WTC11 (cell line): ENCODE measurements at regions not wholly inside any gene's neighbourhood (a gene's known extent, or its start where the extent isn't known, plus 50 kb on each side); places are given as distances from the start of the nearest gene placed in this dataset.

ENCODE experiments used
- CBFB ChIP-seq: sonication (generic); formaldehyde crosslinking; IDR thresholded peaks from 2 replicates; pipeline ENCODE4 v1.8.1; 2022; ENCODE audit warnings: mild to moderate bottlenecking, low read depth, missing genetic modification reagents
- ESRRA ChIP-seq: sonication (generic); formaldehyde crosslinking; IDR thresholded peaks from 2 replicates; pipeline ENCODE4 v1.8.1; 2022; ENCODE audit warnings: mild to moderate bottlenecking, missing genetic modification reagents, borderline replicate concordance
- MYBL2 ChIP-seq: sonication (generic); formaldehyde crosslinking; IDR thresholded peaks from 2 replicates; pipeline ENCODE4 v1.8.1; 2023; ENCODE audit warnings: mild to moderate bottlenecking, moderate library complexity, missing genetic modification reagents
- NFE2L1 ChIP-seq: sonication (generic); formaldehyde crosslinking; IDR thresholded peaks from 2 replicates; pipeline ENCODE4 v1.8.1; 2023; ENCODE audit warnings: missing genetic modification reagents
- ZNF138 ChIP-seq: sonication (generic); formaldehyde crosslinking; conservative IDR thresholded peaks from 2 replicates; pipeline ENCODE4 v1.8.1; 2022; ENCODE audit warnings: mild to moderate bottlenecking, moderate library complexity, missing genetic modification reagents
- TF ChIP-seq, protein P1 (sequence below): sonication (generic); formaldehyde crosslinking; conservative IDR thresholded peaks from 2 replicates; pipeline ENCODE4 v1.8.1; 2023; ENCODE audit warnings: mild to moderate bottlenecking, low read depth, missing genetic modification reagents, moderate library complexity
- TF ChIP-seq, protein P2 (sequence below): sonication (generic); formaldehyde crosslinking; IDR thresholded peaks from 2 replicates; pipeline ENCODE4 v1.8.1; 2022; ENCODE audit warnings: low read depth, missing genetic modification reagents, borderline replicate concordance
- TF ChIP-seq, protein P3 (sequence below): fragments of 200-600 bp; IDR thresholded peaks from 2 replicates; pipeline ENCODE4 v1.8.0; 2022; ENCODE audit warnings: antibody characterized with exemption
- TF ChIP-seq, protein P4 (sequence below): sonication (generic); formaldehyde crosslinking; IDR thresholded peaks from 2 replicates; pipeline ENCODE4 v1.8.0; 2022; ENCODE audit warnings: mild to moderate bottlenecking, missing genetic modification reagents
- TF ChIP-seq, protein P5 (sequence below): sonication (generic); formaldehyde crosslinking; IDR thresholded peaks from 2 replicates; pipeline ENCODE4 v1.8.1; 2023; ENCODE audit warnings: mild to moderate bottlenecking, missing genetic modification reagents
- TF ChIP-seq, protein P6 (sequence below): sonication (generic); formaldehyde crosslinking; IDR thresholded peaks from 2 replicates; pipeline ENCODE4 v1.8.0; 2022; ENCODE audit warnings: missing genetic modification reagents
- TF ChIP-seq, protein P7 (sequence below): sonication (generic); formaldehyde crosslinking; IDR thresholded peaks from 2 replicates; pipeline ENCODE4 v1.8.1; 2023; ENCODE audit warnings: mild to moderate bottlenecking, missing genetic modification reagents, moderate library complexity
- TF ChIP-seq, protein P8 (sequence below): sonication (generic); formaldehyde crosslinking; IDR thresholded peaks from 2 replicates; pipeline ENCODE4 v1.8.0; 2022; ENCODE audit warnings: mild to moderate bottlenecking, missing genetic modification reagents

DNA sequence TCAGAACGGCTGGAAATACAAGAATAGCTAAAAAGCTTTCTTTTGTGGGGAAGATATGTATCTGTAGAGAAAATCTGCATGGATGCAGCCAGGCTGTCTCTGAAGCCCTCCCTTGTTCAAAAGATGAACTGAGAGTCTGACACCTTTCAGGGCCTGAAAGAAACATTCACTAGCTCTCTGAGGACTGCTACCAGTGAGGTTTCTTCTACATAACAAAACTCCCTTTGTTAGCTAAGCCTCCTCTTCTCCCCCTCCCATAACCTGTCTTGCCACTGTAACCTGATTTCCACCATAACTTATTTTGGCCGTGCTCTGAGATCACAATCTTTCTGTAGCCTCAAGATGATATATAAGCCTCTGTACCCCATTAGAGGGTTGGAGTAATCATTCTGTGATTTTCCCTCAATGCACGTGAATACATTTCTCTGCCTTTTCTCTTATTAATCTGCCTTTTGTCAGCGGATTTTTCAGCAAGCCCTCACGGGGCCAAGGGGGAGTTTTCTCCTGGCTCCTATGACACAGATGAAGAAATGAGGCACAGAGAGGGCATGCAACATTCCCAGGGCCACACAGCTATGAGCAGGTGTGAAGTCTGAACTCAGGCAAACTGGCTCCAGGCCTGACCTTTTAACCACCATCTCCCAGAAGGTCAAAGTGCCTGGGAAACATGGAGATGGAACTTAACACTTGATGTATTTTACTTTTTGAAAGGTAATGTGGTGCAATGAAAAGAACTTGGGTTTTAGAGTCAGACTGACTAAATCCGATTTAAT is 161.6 kb upstream of the PRDX4 start:
- TF ChIP-seq, protein P1, sequence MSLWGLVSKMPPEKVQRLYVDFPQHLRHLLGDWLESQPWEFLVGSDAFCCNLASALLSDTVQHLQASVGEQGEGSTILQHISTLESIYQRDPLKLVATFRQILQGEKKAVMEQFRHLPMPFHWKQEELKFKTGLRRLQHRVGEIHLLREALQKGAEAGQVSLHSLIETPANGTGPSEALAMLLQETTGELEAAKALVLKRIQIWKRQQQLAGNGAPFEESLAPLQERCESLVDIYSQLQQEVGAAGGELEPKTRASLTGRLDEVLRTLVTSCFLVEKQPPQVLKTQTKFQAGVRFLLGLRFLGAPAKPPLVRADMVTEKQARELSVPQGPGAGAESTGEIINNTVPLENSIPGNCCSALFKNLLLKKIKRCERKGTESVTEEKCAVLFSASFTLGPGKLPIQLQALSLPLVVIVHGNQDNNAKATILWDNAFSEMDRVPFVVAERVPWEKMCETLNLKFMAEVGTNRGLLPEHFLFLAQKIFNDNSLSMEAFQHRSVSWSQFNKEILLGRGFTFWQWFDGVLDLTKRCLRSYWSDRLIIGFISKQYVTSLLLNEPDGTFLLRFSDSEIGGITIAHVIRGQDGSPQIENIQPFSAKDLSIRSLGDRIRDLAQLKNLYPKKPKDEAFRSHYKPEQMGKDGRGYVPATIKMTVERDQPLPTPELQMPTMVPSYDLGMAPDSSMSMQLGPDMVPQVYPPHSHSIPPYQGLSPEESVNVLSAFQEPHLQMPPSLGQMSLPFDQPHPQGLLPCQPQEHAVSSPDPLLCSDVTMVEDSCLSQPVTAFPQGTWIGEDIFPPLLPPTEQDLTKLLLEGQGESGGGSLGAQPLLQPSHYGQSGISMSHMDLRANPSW: no peak
- TF ChIP-seq, protein P2, sequence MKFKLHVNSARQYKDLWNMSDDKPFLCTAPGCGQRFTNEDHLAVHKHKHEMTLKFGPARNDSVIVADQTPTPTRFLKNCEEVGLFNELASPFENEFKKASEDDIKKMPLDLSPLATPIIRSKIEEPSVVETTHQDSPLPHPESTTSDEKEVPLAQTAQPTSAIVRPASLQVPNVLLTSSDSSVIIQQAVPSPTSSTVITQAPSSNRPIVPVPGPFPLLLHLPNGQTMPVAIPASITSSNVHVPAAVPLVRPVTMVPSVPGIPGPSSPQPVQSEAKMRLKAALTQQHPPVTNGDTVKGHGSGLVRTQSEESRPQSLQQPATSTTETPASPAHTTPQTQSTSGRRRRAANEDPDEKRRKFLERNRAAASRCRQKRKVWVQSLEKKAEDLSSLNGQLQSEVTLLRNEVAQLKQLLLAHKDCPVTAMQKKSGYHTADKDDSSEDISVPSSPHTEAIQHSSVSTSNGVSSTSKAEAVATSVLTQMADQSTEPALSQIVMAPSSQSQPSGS (CRISPR knock-in tag): no peak
- TF ChIP-seq, protein P3, sequence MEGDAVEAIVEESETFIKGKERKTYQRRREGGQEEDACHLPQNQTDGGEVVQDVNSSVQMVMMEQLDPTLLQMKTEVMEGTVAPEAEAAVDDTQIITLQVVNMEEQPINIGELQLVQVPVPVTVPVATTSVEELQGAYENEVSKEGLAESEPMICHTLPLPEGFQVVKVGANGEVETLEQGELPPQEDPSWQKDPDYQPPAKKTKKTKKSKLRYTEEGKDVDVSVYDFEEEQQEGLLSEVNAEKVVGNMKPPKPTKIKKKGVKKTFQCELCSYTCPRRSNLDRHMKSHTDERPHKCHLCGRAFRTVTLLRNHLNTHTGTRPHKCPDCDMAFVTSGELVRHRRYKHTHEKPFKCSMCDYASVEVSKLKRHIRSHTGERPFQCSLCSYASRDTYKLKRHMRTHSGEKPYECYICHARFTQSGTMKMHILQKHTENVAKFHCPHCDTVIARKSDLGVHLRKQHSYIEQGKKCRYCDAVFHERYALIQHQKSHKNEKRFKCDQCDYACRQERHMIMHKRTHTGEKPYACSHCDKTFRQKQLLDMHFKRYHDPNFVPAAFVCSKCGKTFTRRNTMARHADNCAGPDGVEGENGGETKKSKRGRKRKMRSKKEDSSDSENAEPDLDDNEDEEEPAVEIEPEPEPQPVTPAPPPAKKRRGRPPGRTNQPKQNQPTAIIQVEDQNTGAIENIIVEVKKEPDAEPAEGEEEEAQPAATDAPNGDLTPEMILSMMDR: no peak
- no peak for TF ChIP-seq ZNF138 (CRISPR knock-in tag)
- TF ChIP-seq ESRRA (CRISPR knock-in tag): no peak
- TF ChIP-seq, protein P4, sequence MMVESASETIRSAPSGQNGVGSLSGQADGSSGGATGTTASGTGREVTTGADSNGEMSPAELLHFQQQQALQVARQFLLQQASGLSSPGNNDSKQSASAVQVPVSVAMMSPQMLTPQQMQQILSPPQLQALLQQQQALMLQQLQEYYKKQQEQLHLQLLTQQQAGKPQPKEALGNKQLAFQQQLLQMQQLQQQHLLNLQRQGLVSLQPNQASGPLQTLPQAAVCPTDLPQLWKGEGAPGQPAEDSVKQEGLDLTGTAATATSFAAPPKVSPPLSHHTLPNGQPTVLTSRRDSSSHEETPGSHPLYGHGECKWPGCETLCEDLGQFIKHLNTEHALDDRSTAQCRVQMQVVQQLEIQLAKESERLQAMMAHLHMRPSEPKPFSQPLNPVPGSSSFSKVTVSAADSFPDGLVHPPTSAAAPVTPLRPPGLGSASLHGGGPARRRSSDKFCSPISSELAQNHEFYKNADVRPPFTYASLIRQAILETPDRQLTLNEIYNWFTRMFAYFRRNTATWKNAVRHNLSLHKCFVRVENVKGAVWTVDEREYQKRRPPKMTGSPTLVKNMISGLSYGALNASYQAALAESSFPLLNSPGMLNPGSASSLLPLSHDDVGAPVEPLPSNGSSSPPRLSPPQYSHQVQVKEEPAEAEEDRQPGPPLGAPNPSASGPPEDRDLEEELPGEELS: no peak
- TF ChIP-seq, protein P5, sequence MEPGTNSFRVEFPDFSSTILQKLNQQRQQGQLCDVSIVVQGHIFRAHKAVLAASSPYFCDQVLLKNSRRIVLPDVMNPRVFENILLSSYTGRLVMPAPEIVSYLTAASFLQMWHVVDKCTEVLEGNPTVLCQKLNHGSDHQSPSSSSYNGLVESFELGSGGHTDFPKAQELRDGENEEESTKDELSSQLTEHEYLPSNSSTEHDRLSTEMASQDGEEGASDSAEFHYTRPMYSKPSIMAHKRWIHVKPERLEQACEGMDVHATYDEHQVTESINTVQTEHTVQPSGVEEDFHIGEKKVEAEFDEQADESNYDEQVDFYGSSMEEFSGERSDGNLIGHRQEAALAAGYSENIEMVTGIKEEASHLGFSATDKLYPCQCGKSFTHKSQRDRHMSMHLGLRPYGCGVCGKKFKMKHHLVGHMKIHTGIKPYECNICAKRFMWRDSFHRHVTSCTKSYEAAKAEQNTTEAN (CRISPR knock-in tag): no peak
- TF ChIP-seq, protein P6, sequence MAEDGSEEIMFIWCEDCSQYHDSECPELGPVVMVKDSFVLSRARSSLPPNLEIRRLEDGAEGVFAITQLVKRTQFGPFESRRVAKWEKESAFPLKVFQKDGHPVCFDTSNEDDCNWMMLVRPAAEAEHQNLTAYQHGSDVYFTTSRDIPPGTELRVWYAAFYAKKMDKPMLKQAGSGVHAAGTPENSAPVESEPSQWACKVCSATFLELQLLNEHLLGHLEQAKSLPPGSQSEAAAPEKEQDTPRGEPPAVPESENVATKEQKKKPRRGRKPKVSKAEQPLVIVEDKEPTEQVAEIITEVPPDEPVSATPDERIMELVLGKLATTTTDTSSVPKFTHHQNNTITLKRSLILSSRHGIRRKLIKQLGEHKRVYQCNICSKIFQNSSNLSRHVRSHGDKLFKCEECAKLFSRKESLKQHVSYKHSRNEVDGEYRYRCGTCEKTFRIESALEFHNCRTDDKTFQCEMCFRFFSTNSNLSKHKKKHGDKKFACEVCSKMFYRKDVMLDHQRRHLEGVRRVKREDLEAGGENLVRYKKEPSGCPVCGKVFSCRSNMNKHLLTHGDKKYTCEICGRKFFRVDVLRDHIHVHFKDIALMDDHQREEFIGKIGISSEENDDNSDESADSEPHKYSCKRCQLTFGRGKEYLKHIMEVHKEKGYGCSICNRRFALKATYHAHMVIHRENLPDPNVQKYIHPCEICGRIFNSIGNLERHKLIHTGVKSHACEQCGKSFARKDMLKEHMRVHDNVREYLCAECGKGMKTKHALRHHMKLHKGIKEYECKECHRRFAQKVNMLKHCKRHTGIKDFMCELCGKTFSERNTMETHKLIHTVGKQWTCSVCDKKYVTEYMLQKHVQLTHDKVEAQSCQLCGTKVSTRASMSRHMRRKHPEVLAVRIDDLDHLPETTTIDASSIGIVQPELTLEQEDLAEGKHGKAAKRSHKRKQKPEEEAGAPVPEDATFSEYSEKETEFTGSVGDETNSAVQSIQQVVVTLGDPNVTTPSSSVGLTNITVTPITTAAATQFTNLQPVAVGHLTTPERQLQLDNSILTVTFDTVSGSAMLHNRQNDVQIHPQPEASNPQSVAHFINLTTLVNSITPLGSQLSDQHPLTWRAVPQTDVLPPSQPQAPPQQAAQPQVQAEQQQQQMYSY (CRISPR knock-in tag): no peak
- TF ChIP-seq, protein P7, sequence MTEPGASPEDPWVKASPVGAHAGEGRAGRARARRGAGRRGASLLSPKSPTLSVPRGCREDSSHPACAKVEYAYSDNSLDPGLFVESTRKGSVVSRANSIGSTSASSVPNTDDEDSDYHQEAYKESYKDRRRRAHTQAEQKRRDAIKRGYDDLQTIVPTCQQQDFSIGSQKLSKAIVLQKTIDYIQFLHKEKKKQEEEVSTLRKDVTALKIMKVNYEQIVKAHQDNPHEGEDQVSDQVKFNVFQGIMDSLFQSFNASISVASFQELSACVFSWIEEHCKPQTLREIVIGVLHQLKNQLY (CRISPR knock-in tag): no peak
- TF ChIP-seq, protein P8, sequence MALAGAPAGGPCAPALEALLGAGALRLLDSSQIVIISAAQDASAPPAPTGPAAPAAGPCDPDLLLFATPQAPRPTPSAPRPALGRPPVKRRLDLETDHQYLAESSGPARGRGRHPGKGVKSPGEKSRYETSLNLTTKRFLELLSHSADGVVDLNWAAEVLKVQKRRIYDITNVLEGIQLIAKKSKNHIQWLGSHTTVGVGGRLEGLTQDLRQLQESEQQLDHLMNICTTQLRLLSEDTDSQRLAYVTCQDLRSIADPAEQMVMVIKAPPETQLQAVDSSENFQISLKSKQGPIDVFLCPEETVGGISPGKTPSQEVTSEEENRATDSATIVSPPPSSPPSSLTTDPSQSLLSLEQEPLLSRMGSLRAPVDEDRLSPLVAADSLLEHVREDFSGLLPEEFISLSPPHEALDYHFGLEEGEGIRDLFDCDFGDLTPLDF (CRISPR knock-in tag): no peak
- no peak for TF ChIP-seq CBFB (CRISPR knock-in tag)
- TF ChIP-seq NFE2L1 (CRISPR knock-in tag): no peak
- TF ChIP-seq MYBL2: no peak
